HT1080 (cell line): ENCODE measurements at regions not wholly inside any gene's neighbourhood (a gene's known extent, or its start where the extent isn't known, plus 50 kb on each side); places are given as distances from the start of the nearest gene placed in this dataset.

Experiments used
- DNase-seq: peaks from one replicate; pipeline ENCODE4 v3.0.0-alpha.2; 2015; ENCODE audit warnings: low read depth

- no peak for DNase-seq
Observed at GRCh38 chr10:58885146-58885545, 291.3 kb upstream of the PHYHIPL start.

- DNase-seq = no peak
Observed at GRCh38 chr10:58885686-58886345, 290.6 kb upstream of the PHYHIPL start.

- DNase-seq = no peak
Observed at GRCh38 chr10:58886406-58886805, 290.0 kb upstream of the PHYHIPL start.

DNA sequence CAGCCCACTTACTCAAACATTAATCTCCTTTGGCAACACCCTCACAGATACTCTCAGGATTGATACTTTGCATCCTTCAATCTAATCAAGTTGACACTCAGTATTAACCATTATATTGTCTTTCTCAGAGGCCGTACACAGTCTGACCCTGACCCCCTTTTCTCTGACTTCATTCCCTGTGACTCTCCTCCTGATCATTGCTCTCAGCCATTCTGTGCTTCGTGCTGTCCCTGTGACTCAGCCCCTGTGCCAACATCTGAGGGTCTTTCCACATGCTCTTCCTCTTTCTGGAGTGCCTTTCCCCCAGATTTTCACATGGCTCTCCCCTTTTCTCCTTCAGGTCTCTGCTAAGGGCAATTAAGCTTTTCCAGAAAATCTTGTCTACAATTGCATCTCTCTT, 289.0 kb upstream of the PHYHIPL start:
- DNase-seq = peak; percentile 7

DNA sequence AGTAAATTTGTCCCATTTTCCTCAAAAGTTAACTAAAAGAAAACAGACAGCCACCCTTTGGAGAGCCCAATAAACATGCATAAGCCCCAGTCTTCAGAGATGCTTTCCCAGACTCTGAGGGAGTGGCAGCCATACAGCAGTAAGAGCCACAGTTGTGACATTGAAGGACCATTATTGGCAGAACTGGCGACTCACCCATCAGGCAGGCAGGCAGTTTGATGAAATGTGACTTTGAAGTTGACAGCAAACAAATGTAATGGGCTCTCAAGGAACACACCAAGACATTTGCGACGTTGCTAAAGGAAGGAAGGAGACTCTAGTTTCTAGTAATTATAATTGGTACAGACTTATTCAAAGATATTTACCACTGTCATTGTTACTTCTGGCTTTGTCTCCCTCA, 287.5 kb upstream of the PHYHIPL start:
- DNase-seq = no peak

GRCh38 chr10:58892031-58892531, 284.4 kb upstream of the PHYHIPL start:
- DNase-seq = no peak

- DNase-seq = peak; percentile 2
Observed at GRCh38 chr10:58894929-58895328, 281.5 kb upstream of the PHYHIPL start.

GRCh38 chr10:58896229-58896628, 280.2 kb upstream of the PHYHIPL start:
- DNase-seq = no peak

DNA sequence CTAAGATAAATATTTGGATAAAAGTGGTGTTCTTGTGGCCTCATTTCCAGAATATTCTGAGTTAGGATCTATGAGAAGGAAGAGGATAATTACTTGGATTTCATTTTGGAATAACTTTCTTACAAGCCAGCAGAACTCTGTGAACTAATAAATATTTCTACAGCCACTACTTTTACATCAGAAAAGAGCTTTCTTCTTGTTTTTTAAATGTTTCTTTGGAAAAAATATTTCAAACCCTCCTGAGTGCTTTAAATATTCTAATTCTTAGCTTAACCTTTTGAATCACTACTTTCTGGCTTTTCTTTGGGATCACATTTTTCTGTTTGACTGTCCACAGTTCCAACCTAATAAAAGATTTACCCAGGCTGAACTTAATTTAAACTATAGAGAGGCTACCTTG, 279.2 kb upstream of the PHYHIPL start:
- DNase-seq = no peak

DNA sequence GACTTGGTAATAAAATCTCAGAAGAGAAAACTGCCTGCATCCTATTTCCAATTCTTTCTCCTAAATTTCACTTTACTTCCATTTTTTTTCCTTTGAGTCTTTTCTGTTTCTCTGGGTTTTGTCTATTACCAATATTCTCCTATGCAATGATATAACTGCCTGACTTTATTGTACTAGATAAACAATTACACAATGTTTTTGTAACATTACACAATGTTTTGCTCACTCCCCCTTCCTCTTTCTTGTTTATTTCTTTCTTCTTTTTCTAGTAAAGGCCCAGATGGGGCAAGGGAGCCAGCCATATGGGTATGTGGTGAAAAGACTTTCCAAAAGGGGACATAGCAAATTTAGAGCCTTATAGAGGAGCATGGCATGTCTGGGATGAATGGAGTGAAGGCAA, 278.7 kb upstream of the PHYHIPL start:
- DNase-seq = no peak

DNA sequence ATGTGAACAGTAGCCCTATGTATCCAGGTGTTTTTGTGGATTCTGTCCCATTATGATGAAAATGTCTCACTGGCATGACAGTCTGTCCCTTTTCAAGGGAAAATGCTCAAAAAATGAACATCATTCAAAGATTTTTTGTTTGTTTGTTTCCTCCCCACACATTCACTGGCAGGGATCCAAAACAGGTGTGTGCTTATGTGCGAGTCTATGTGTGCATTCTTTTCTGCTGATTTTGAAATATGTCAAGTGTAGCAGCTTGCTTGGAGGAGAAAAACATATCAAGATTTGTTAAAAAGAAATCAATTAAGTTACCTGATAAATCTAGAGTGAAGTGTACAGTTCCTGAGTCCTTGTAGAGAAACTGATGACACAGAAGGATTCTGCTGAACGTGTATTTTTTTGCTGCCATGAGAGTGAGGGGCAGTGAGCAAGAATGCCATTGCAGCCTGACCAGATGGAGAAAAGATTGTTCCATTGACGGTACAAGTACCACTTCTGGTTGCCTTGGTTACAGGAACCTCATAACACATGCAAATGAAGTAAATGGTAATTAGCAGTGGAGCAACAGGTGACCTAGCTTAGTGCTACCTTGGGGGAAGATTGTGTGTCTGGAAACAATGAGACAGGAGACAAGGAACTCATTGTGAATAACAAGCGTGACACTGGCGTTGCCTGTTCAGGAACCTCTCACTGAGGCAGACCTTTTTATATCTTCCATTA, 277.4 kb upstream of the PHYHIPL start:
- DNase-seq = no peak

- no peak for DNase-seq
Observed at GRCh38 chr10:58901092-58901646, 275.3 kb upstream of the PHYHIPL start.

- no peak for DNase-seq
Observed at GRCh38 chr10:58903071-58903470, 273.4 kb upstream of the PHYHIPL start.

GRCh38 chr10:58909881-58910280, 266.6 kb upstream of the PHYHIPL start:
- no peak for DNase-seq

DNA sequence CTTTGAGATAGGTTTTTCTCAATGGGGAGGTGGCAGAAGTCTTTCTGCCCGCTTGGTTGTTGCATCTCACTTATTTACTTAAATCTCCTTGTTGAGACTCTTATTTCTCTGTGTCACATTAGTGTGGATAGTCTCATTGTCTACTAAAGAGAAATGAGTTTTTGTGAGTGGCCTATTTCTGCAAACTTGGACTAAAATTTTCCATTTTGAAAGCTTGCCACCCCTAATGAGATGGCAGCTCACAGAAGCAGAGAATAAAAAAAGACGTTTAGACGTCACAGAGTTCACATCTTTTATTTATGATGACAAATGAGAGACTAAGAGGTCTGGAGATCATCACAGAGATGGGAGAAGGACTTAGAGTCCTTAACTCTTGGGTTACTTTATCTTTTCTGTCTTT, 262.7 kb upstream of the PHYHIPL start:
- DNase-seq = no peak

GRCh38 chr10:58918887-58919286, 257.6 kb upstream of the PHYHIPL start:
- DNase-seq = no peak

- DNase-seq = peak; percentile 90
Observed at GRCh38 chr10:58919927-58920654, 256.4 kb upstream of the PHYHIPL start.

DNA sequence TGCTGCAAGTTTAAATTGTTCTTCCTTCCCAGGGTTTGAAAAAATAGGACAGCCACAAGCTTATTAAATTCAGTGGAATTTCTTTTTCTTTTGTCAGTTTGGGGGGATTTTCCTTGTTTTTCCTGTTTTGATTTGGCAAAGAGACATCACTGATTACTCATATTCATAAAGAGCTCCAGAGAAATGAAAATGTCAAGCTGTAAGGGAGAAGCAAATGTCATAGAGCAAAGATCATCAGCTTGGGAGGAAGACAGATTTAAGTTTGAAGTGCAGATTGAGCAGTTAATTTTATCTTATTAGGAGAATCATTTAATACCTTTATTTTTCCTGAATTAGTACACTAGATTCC, 255.8 kb upstream of the PHYHIPL start:
- no peak for DNase-seq

- no peak for DNase-seq
Observed at GRCh38 chr10:58921421-58921855, 255.0 kb upstream of the PHYHIPL start.

- no peak for DNase-seq
Observed at GRCh38 chr10:58925381-58925780, 251.1 kb upstream of the PHYHIPL start.

DNA sequence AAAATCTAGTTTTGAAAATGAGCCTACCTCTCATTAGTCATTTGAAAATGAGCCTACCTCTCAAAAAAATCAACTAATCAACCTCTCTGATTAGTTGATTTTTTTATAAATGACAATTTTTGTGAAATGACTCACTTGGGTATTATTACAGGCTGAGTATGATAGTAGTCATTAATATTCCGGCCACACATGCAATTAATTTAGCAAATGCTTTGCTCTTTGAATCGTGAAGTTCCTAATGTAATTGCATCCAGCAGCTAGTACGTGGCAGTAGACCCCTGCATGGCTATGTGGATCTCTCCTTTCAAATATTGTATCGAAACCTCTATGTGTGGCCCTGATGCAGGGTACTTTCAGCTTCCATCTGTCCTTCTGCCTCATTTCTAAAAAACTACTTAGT, 245.9 kb upstream of the PHYHIPL start:
- no peak for DNase-seq

DNA sequence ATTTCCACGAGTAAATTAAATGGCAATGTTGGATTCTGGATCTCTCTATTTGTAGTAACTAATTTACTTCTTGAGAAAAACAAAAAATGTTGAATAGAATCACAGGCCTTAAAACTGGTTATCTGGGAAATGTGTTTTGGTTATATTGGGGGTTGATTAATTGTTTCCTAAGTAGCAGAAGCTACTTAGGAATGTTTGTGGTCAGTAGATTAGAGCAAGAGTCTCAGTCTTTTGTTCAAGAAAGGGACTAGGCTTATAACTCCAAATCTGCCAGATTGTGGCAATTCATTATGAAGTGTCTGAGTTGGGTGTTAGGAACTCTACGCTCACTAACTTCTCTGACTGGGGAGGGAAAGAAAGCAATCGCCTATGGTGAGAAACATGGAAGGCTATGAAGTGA, 244.3 kb upstream of the PHYHIPL start:
- DNase-seq = no peak
